ENCODE measurements at regions not wholly inside any gene's neighbourhood (a gene's known extent, or its start where the extent isn't known, plus 50 kb on each side); places are given as distances from the start of the nearest gene placed in this dataset.
A peak's percentile ranks its signal among the peaks of the same experiment; 100 is the strongest.

- WGBS (ENCODE audit: insufficient coverage, low coverage, low lambda C conversion rate, missing lambda C conversion rate) = 76% methylated on average over 3 of the region's 5 CpGs
- Histone ChIP-seq H3K27ac (no peak overlapping the region), H3K4me3 (no peak overlapping the region), H3K27me3 (no peaks in the 10 kb centered on the region), H3K9me3 (no peaks in the 10 kb centered on the region), H3K4me1 (no peaks in the 10 kb centered on the region), H3K36me3 (no peaks in the 10 kb centered on the region)
- TF ChIP-seq CTCF (IDR thresholded peaks at IDR 0.05) = no peak
- TF ChIP-seq POLR2A (IDR thresholded peaks at IDR 0.05) = no peak
- no peak for DNase-seq
- ATAC-seq = no peak
- intact Hi-C loops (cut with DNase I) = no loop called here
Observed at GRCh38 chr5:160940725-160941124, 88.7 kb upstream of the ATP10B start.

DNA sequence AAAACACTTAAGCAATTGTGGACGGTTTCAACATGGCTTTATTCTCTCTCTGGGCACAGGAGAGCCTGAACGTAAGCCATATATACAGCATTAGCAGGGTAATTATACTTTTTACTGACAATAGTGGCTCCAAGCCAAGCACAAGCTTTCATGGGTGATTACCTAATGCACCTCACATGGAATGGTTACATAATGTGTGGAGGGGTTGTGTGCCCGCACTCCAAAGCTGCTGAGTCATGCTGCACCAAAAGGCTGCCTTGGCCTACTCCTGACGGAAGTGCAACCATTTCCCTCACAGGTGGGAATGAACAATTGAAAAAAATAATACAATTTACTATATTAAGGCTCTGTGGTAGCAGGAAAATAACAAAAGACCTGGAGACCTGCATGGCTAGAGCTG, 86.5 kb upstream of the ATP10B start:
- Histone ChIP-seq H3K27me3 (no peaks in the 10 kb centered on the region), H3K27ac (no peak overlapping the region), H3K36me3 (no peaks in the 10 kb centered on the region), H3K9me3 (no peaks in the 10 kb centered on the region), H3K4me3 (no peak overlapping the region), H3K4me1 (no peaks in the 10 kb centered on the region)
- DNase-seq (no peak), ATAC-seq (peak in 1 of 4 donors; percentile 46)
- WGBS (ENCODE audit: insufficient coverage, low coverage, low lambda C conversion rate, missing lambda C conversion rate) = 37% methylated on average over 4 of the region's 4 CpGs
- intact Hi-C loops (cut with DNase I) = no loop called here
- TF ChIP-seq POLR2A (IDR thresholded peaks at IDR 0.05) (no peak), CTCF (IDR thresholded peaks at IDR 0.05) (no peak)

GRCh38 chr5:160937570-160937969, 85.6 kb upstream of the ATP10B start:
- no peaks in the 10 kb centered on the region for H3K36me3 ChIP-seq
- no peaks in the 10 kb centered on the region for H3K27me3 ChIP-seq
- no peak overlapping the region for H3K4me3 ChIP-seq
- ATAC-seq (no peak), DNase-seq (no peak)
- H3K4me1 ChIP-seq = no peaks in the 10 kb centered on the region
- intact Hi-C loops (cut with DNase I) = no loop called here
- H3K9me3 ChIP-seq = no peaks in the 10 kb centered on the region
- TF ChIP-seq POLR2A (IDR thresholded peaks at IDR 0.05) = no peak
- TF ChIP-seq CTCF (IDR thresholded peaks at IDR 0.05) = no peak
- no peak overlapping the region for H3K27ac ChIP-seq
- whole genome bisulfite sequencing (ENCODE audit: insufficient coverage, low coverage, low lambda C conversion rate, missing lambda C conversion rate) = 50% methylated on average over 2 of the region's 6 CpGs

DNA sequence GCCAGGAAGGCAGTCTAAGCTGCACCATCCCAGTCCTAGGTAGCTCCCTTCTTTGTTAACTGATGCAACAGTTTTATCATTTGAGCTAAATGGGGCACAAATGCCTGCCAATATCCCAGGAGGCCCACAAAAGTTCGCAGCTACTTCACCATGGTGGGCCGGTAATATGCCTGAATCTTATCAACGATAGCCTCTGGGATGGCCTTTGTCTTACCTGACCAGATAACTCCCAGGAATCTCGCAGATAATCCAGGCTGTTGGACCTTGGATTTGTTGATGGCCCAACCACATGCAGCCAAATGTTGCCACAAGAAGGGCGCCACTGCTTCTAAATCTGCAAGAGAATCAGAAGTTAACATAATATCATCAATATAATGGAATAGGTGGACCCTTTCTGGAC, 83.8 kb upstream of the ATP10B start:
- Histone ChIP-seq H3K27me3 (no peaks in the 10 kb centered on the region), H3K36me3 (no peaks in the 10 kb centered on the region), H3K27ac (no peak overlapping the region), H3K4me3 (no peak overlapping the region), H3K4me1 (no peaks in the 10 kb centered on the region), H3K9me3 (no peaks in the 10 kb centered on the region)
- ATAC-seq = no peak
- 68% methylated on average over 4 of the region's 5 CpGs for WGBS (ENCODE audit: insufficient coverage, low coverage, low lambda C conversion rate, missing lambda C conversion rate)
- intact Hi-C loops (cut with DNase I) = no loop called here
- no peak for TF ChIP-seq CTCF (IDR thresholded peaks at IDR 0.05)
- TF ChIP-seq POLR2A (IDR thresholded peaks at IDR 0.05) = no peak
- DNase-seq = no peak

- WGBS (ENCODE audit: insufficient coverage, low coverage, low lambda C conversion rate, missing lambda C conversion rate) = 23% methylated on average over 2 of the region's 2 CpGs
- no peak for TF ChIP-seq CTCF (IDR thresholded peaks at IDR 0.05)
- TF ChIP-seq POLR2A (IDR thresholded peaks at IDR 0.05) = no peak
- ATAC-seq = peak in 2 of 4 donors; percentile 58 to 69
- H3K27ac ChIP-seq = no peak overlapping the region
- no peaks in the 10 kb centered on the region for H3K9me3 ChIP-seq
- no peaks in the 10 kb centered on the region for H3K36me3 ChIP-seq
- no peaks in the 10 kb centered on the region for H3K4me1 ChIP-seq
- intact Hi-C loops (cut with DNase I) = no loop called here
- no peaks in the 10 kb centered on the region for H3K27me3 ChIP-seq
- DNase-seq = no peak
- H3K4me3 ChIP-seq = no peak overlapping the region
Observed at GRCh38 chr5:160931283-160931682, 79.3 kb upstream of the ATP10B start.

Measured in right lobe of liver (tissue), 6 donors.